Neural progenitor cell (in vitro differentiated cells): ENCODE measurements at regions not wholly inside any gene's neighbourhood (a gene's known extent, or its start where the extent isn't known, plus 50 kb on each side); places are given as distances from the start of the nearest gene placed in this dataset.

Experiments used
- EZH2phosphoT487 ChIP-seq: fragments of 200-600 bp; sonication (generic); IDR thresholded peaks from 2 replicates; pipeline ENCODE4 v1.6.1; 2017; ENCODE audit warnings: antibody characterized with exemption
- TF ChIP-seq, protein P1 (sequence below): fragments of 200-600 bp; sonication (generic); IDR thresholded peaks from 2 replicates; pipeline ENCODE4 v1.5.1; 2017; ENCODE audit warnings: antibody characterized with exemption, mild to moderate bottlenecking

DNA sequence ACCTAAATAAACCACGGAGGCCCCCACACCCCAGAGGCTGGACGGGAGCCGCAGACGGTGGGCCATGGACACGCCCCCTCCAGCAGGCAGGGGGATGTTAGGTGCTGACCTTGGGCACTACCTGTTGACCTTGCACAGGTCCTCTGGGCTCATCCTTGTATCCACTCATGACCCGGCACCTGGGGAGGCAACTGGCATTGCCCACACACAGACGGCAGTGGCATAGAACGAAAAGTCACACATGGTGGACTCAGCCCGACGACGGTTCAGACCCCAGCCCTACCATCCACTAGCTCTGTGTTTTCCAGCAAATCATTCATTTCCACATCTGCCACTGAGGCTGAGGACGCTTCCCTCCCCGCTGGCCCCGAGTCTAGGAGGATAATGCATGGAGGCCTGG lies 247.7 kb upstream of the PPP2R2D start:
- TF ChIP-seq, protein P1, sequence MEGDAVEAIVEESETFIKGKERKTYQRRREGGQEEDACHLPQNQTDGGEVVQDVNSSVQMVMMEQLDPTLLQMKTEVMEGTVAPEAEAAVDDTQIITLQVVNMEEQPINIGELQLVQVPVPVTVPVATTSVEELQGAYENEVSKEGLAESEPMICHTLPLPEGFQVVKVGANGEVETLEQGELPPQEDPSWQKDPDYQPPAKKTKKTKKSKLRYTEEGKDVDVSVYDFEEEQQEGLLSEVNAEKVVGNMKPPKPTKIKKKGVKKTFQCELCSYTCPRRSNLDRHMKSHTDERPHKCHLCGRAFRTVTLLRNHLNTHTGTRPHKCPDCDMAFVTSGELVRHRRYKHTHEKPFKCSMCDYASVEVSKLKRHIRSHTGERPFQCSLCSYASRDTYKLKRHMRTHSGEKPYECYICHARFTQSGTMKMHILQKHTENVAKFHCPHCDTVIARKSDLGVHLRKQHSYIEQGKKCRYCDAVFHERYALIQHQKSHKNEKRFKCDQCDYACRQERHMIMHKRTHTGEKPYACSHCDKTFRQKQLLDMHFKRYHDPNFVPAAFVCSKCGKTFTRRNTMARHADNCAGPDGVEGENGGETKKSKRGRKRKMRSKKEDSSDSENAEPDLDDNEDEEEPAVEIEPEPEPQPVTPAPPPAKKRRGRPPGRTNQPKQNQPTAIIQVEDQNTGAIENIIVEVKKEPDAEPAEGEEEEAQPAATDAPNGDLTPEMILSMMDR, result no peak
- no peak for TF ChIP-seq EZH2phosphoT487
